ENCODE measurements at regions not wholly inside any gene's neighbourhood (a gene's known extent, or its start where the extent isn't known, plus 50 kb on each side); places are given as distances from the start of the nearest gene placed in this dataset.
"Not testable (repeated sequence)": the region's sequence is repeated elsewhere in the genome, so short reads cannot be mapped to it uniquely, and the experiment has no call there.

DNA sequence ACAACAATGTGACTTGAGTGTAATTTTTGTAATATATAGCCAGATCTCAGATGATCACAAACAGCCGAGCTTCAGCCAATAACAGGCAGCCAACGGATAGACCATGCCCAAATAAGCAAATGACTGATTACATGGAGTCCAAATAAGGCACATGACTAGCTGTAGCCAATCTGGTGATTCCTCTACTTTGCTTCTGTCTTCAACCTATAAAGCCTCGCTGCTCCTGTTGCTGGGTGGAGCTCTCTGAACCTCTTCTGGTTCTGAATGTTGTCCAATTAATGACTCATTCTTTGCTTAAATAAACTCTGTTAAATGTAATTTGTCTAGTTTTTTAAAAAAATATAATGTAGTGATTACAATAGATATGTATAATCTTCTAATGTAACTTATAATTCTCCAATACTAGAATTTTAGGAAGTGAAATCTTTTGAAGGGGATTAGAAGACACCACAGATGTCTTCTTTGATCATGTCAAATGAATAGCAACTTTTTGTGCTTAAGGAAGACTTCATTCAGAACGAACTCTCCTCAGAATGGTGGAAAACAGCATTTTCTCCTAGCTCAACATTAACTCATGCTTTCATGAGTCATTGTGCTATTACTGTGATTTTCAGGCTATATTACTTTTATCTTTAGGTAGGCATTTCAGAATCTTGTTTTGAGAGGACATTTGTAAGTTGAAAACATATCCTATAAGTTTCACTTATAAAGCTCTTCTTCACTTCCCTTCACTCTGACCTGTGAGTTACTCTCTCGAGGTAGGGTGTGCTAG is 857.8 kb upstream of the B3GALT2 start:
- DNase-seq (ENCODE audit: low read depth, low spot score), result no peak

- no peak for DNase-seq (ENCODE audit: low read depth, low spot score)
Observed at GRCh38 chr1:194042736-194043135, 856.3 kb upstream of the B3GALT2 start.

DNA sequence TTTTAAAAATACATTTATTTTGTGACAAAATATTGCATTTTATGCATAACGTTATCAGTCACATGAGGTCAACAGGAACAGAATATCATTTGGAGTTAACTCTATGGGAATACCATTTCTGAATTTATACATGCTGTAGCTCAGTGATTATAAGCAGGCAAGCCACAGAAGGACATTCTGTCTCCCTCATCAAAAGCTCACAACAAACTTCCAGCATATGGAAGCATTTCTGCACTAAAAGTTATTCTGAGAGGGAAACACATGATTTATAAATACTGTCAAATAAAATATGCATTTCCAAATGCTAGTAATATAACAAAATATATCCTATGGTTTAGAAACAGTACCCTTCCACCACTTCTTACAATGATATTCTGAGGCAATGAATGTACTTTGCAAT is 854.1 kb upstream of the B3GALT2 start:
- DNase-seq (ENCODE audit: low read depth, low spot score), result no peak

GRCh38 chr1:194039578-194039977 is 853.2 kb upstream of the B3GALT2 start:
- DNase-seq (ENCODE audit: low read depth, low spot score), result no peak

DNA sequence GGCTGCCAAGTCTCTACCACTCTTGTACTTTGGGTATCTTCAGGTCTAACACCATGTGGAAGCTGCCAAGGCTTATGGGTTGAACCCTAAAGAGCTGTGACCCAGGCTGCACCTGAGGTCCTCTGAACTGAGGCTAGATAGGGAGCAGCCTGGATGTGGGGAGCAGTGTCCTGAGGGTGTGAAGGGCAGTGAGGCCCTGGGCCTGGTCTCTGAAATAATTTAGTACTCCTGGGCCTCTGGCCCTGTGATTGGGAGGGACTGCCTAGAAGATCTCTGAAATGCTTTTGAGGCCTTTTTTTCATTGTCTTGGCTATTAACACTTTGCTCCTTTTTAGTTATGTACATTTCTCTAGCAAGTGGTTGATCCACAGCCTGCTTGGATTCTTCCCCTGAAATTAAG is 847.2 kb upstream of the B3GALT2 start:
- DNase-seq (ENCODE audit: low read depth, low spot score), result no peak

DNA sequence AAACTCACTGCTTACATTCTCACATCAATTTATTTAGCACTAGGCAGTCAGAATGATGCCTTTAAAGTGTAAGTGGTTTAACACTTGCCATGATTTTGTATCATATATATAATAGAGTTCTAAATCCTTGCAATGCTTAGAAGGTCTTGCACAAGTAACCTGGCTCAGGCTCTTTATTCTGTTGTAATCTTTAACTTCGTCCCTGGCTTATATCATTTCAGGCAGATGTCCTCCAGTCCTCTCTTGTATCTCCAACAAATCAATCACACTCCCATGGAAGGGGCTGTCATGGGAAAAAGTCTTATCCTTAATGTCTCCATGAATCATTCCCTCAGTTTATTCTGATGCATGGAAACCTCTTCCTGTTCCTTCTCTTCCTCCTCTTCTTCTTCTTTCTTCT is 841.6 kb upstream of the B3GALT2 start:
- no peak for DNase-seq (ENCODE audit: low read depth, low spot score)

- DNase-seq (ENCODE audit: low read depth, low spot score), result no peak
Observed at GRCh38 chr1:194026422-194026821, 840.0 kb upstream of the B3GALT2 start.

GRCh38 chr1:194024659-194025058 is 838.2 kb upstream of the B3GALT2 start:
- no peak for DNase-seq (ENCODE audit: low read depth, low spot score)

DNA sequence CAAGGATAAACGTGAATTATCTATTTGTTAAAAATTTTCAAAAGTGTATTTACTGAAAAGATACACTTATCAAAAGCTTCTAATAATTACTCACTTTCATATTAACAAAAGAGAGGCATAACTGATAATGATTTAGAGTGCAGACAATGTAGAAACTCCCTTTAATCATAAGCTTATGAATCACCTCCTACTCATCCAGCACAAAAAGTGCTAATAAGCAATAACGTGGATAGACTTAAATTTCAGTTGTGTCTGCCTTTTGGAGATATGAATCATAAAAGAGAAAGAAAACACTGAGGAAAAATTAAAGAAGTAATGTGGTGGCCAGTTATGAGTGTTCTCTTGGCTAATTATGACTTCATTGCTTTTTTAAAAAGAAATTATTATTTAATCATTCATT is 827.6 kb upstream of the B3GALT2 start:
- DNase-seq (ENCODE audit: low read depth, low spot score), result no peak

GRCh38 chr1:194013561-194013960 is 827.1 kb upstream of the B3GALT2 start:
- DNase-seq (ENCODE audit: low read depth, low spot score), result no peak

GRCh38 chr1:194004146-194004545 is 817.7 kb upstream of the B3GALT2 start:
- DNase-seq (ENCODE audit: low read depth, low spot score), result no peak

DNA sequence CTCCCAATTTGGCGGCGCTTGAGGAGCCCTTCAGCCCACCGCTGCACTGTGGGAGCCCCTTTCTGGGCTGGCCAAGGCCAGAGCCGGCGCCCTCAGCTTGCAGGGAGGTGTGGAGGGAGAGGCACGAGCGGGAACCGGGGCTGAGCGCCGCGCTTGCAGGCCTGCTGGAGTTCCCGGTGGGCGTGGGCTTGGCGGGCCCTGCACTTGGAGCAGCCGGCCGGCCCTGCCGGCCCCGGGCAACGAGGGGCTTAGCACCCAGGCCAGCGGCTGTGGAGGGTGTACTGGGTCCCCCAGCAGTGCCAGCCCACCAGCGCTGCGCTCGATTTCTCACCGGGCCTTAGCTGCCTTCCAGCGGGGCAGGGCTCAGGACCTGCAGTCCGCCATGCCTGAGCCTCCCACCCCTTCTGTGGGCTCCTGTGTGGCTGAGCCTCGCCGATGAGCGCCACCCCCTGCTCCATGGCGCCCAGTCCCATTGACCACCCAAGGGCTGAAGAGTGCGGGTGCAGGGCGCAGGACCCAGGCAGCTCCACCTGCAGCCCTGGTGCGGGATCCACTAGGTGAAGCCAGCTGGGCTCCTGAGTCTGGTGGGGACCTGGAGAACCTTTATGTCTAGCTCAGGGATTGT is 815.4 kb upstream of the B3GALT2 start:
- not testable (repeated sequence) for DNase-seq (ENCODE audit: low read depth, low spot score)

DNA sequence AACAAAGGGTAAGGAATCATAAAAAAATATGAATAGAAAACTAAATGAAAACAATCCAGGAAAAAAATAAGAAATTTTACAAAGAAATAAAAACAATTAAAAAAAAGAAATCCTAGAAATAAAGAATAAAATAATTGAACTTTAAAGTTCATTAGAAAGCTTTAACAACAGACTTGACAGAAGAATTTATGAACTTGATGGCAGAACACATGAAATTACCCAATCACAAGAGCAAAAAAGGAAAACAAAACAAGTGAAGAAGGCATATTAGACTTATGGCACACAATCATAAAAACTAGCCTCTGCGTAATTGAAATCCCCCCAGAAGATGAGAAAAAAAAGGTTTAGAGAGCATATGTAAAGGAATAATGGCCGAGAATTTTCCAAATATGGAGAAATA is 802.5 kb upstream of the B3GALT2 start:
- DNase-seq (ENCODE audit: low read depth, low spot score), result no peak

DNA sequence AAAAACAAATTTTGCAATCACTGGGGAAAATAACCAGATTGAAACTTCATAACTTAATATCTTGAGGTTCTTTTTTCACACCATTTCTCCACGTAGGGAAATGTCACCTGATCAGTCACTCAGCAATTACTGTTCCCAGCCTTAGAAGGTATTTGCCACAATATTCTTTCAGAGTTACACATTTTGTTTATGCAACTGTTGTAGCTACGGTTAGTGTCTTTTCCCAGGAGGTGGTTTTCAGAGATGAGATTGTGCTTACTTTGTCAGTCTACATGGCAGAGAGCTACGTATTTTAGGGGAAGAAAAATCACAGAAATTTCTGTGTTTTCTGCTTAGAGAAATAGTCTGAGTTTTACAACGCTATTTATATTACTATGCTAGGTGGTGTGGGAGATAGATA is 792.8 kb upstream of the B3GALT2 start:
- no peak for DNase-seq (ENCODE audit: low read depth, low spot score)

- DNase-seq (ENCODE audit: low read depth, low spot score), result no peak
Observed at GRCh38 chr1:193974286-193974798, 787.9 kb upstream of the B3GALT2 start.

DNA sequence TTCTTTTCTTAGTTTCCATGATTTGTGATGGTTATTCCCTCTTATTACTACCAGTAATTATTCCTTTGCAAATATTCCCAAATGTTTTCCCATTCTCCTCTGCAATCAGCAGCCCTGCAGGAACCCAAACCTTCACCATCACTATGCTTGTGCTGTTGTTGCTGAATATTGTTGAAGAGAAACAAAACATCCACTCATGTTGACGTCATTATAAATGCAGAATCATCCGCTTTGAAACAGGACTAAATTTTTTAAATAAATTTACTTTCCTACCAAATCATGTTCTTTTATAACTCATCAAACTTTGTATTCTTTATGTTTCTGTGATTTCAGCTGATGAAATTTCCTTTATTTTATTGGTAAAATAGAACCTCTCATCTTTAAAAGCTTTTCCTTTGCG is 787.0 kb upstream of the B3GALT2 start:
- no peak for DNase-seq (ENCODE audit: low read depth, low spot score)

GRCh38 chr1:193971595-193971994 is 785.2 kb upstream of the B3GALT2 start:
- no peak for DNase-seq (ENCODE audit: low read depth, low spot score)

GRCh38 chr1:193960499-193960898 is 774.1 kb upstream of the B3GALT2 start:
- no peak for DNase-seq (ENCODE audit: low read depth, low spot score)

- DNase-seq (ENCODE audit: low read depth, low spot score), result no peak
Observed at GRCh38 chr1:193960040-193960439, 773.6 kb upstream of the B3GALT2 start.

DNA sequence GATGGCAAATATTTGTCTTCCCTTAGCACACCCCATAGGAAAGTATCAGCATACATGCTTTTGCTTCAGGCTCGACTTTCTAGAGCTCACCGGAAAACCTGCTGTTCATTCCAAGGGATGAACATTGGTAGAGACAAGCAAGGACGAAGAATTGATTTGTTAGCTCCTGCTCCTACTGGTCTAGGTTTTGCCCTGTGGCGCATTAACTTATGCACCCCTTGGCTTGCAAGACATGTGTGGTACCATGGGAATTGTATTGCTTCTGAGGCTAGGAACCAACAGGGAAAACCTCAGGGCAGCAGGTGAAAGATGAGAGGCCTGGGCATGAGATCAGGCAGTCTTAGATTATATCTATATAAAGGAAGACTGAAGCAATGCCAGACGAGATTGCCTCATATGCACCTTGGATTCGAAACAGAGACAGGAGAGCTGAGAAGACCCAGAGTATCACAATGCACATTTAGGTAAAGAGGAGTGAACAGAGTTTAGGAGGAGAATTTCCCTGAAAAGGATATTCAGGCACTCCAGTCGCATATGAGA is 771.2 kb upstream of the B3GALT2 start:
- no peak for DNase-seq (ENCODE audit: low read depth, low spot score)

- no peak for DNase-seq (ENCODE audit: low read depth, low spot score)
Observed at GRCh38 chr1:193952778-193953374, 766.5 kb upstream of the B3GALT2 start.

DNA sequence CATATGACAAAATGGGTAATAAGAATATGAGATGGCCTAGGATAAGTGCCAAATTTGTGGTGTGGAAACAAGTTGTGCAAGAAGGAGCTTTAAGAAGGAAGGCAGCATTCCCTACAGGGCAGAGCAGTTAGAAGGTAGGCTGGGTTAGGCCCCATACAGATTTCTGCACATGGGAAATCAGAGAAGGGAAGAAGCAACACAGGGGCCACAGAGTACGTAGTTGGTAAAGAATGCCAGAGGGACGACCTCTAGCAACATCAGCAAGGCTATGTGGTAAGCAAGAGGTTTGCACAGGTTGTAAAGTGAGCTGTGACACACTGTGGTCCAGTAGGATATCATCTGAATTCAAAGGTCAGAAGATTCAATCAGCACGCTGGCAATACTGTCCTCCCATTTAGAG is 765.6 kb upstream of the B3GALT2 start:
- no peak for DNase-seq (ENCODE audit: low read depth, low spot score)

GRCh38 chr1:193944454-193944853 is 758.0 kb upstream of the B3GALT2 start:
- DNase-seq (ENCODE audit: low read depth, low spot score), result no peak
